Thymus (tissue), 11 donors: ENCODE measurements at regions not wholly inside any gene's neighbourhood (a gene's known extent, or its start where the extent isn't known, plus 50 kb on each side); places are given as distances from the start of the nearest gene placed in this dataset.

Experiments
- DNase-seq, 9 donors: peaks; one replicate each; pipeline ENCODE4 v3.0.0-alpha.2; 2013; ENCODE audit warnings: low spot score in 9 of 9, low read depth in 6 of 9, missing footprints in 1 of 9
- H3K27ac ChIP-seq, 2 donors: one replicate each; pipeline ENCODE4 v1.5.1; 2013; ENCODE audit warnings: control low read depth in 1 of 2, low read depth in 1 of 2, low read length in 1 of 2, mild to moderate bottlenecking in 1 of 2, moderate library complexity in 1 of 2
- H3K27me3 ChIP-seq, 2 donors: one replicate each; pipeline ENCODE4 v1.5.1; 2013; ENCODE audit warnings: low read length in 1 of 2; ENCODE audit not compliant: control insufficient read depth in 2 of 2, insufficient read depth in 1 of 2
- H3K36me3 ChIP-seq, 2 donors: one replicate each; pipeline ENCODE4 v1.5.1; 2013; ENCODE audit warnings: low read length in 1 of 2, mild to moderate bottlenecking in 1 of 2, moderate library complexity in 1 of 2; ENCODE audit not compliant: control insufficient read depth in 2 of 2, insufficient read depth in 2 of 2
- H3K4me1 ChIP-seq, 2 donors: one replicate each; pipeline ENCODE4 v1.5.1; 2013; ENCODE audit warnings: low read length in 2 of 2; ENCODE audit not compliant: control insufficient read depth in 2 of 2, insufficient read depth in 2 of 2
- H3K4me3 ChIP-seq, 2 donors: one replicate each; pipeline ENCODE4 v1.5.1; 2013; ENCODE audit warnings: low read length in 2 of 2, control low read depth in 1 of 2, mild to moderate bottlenecking in 1 of 2
- H3K9me3 ChIP-seq, 2 donors: one replicate each; pipeline ENCODE4 v1.5.1; 2013; ENCODE audit warnings: low read length in 1 of 2, mild to moderate bottlenecking in 1 of 2; ENCODE audit not compliant: control insufficient read depth in 2 of 2, insufficient read depth in 1 of 2
- WGBS: extraction: QIAGEN DNeasy Blood & Tissue Kit; methylation state at CpG from one replicate; pipeline ENCODE4 v1.1.7; 2013; 5-methylcytosine and 5-hydroxymethylcytosine counted together
- donor health status: healthy.

DNA sequence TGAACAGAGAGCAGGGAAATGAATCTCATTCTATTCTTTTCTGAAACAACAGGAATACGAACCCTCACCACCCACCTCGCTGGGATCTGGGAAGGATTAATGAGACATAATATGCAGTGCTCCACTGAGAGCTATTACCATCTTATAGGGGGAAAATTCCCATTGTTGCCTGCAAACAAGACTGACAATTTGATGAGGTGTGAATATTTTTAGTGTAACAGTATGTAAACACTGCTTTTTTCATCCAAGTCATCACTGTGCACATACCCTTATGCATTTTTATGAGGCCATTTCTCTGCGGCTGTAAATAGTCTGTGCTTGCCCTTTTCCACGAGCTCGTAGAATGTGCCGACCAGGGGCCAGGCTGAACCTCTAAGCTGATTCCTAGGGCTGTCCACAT is 285.6 kb upstream of the CPEB2 start:
- H3K27ac ChIP-seq = no peak overlapping the region
- H3K4me1 ChIP-seq = no peaks in the 10 kb centered on the region
- H3K36me3 ChIP-seq = no peaks in the 10 kb centered on the region
- H3K9me3 ChIP-seq = peaks cover 0 to 6% of the 10 kb centered on the region in 2 donors
- no peak overlapping the region for H3K4me3 ChIP-seq
- DNase-seq = no peak
- 96% methylated on average over 6 of the region's 6 CpGs for WGBS
- no peaks in the 10 kb centered on the region for H3K27me3 ChIP-seq

DNA sequence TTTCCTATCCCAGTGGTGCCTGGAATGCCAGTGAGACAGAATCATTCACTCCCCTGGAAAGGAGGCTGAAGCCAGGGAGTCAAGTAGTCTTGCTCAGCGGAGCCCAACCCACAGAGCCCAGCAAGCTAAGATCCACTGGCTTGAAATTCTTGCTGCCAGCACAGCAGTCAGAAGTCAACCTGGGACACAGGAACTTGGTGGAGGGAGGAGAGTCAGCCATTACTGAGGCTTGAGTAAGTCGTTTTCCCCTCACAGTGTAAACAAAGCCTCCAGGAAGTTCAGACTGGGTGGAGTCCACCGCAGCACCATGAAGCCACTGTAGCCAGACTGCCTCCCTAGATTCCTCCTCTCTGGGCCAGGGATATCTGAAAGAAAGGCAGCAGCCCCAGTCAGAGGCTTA is 283.2 kb upstream of the CPEB2 start:
- H3K4me1 ChIP-seq = no peaks in the 10 kb centered on the region
- H3K4me3 ChIP-seq = no peak overlapping the region
- peaks cover 0 to 6% of the 10 kb centered on the region in 2 donors for H3K9me3 ChIP-seq
- no peak for DNase-seq
- H3K27me3 ChIP-seq = no peaks in the 10 kb centered on the region
- no peak overlapping the region for H3K27ac ChIP-seq
- H3K36me3 ChIP-seq = no peaks in the 10 kb centered on the region
- 55% methylated on average over 3 of the region's 3 CpGs for WGBS

DNA sequence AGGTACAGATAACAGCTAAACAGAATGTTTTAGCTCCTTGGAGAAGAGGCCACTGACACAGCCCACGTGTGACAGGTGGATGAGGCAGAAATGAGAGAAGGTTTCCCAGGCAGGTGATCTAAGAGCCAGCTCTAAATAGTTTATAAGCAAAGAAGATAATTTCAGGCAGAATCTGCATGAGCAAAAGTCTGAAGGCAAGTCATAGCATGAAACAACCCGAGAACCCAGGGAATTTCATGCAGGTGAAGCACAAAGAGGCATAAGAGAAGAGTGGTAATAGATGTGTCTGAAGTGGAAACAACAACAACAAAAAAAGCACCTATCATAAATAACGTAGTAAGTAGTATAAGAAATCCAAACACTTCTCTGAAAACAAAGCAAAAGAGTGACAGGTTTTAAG is 275.8 kb upstream of the CPEB2 start:
- Histone ChIP-seq H3K4me3 (no peak overlapping the region), H3K9me3 (no peaks in the 10 kb centered on the region), H3K27ac (peak overlapping the region in 1 of 2 donors; percentile 68), H3K27me3 (no peaks in the 10 kb centered on the region), H3K36me3 (no peaks in the 10 kb centered on the region), H3K4me1 (no peaks in the 10 kb centered on the region)
- WGBS = 90% methylated on average over 3 of the region's 3 CpGs
- peak in 1 of 9 donors; percentile 8 for DNase-seq

DNA sequence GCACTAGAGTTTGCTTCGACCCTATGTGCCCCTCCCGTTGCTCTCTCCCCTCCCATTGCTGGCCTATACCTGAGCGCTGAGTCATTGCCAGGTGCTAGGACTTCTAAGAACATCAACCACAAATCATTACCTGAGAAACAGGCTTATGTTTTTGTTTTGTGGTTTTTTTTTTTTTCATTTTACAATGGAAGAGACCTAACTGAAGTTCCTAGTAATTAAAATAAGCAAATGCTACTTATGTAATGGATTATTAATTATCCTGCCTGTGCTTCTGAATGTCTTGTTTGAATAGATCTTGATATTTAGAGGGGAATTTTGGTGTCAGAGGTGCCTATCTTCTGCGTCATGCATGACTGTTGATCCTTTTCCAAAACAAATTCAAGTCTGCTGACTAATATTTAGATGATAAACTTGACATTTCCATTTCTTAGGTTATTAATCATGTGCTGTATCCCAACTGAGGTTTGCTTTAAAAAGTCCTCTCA is 275.4 kb upstream of the CPEB2 start:
- WGBS = 77% methylated on average over 4 of the region's 4 CpGs
- Histone ChIP-seq H3K36me3 (no peaks in the 10 kb centered on the region), H3K4me3 (no peak overlapping the region), H3K9me3 (no peaks in the 10 kb centered on the region), H3K27ac (peak overlapping the region in 1 of 2 donors; percentile 68), H3K27me3 (no peaks in the 10 kb centered on the region), H3K4me1 (no peaks in the 10 kb centered on the region)
- peak in 1 of 9 donors; percentile 17 for DNase-seq

DNA sequence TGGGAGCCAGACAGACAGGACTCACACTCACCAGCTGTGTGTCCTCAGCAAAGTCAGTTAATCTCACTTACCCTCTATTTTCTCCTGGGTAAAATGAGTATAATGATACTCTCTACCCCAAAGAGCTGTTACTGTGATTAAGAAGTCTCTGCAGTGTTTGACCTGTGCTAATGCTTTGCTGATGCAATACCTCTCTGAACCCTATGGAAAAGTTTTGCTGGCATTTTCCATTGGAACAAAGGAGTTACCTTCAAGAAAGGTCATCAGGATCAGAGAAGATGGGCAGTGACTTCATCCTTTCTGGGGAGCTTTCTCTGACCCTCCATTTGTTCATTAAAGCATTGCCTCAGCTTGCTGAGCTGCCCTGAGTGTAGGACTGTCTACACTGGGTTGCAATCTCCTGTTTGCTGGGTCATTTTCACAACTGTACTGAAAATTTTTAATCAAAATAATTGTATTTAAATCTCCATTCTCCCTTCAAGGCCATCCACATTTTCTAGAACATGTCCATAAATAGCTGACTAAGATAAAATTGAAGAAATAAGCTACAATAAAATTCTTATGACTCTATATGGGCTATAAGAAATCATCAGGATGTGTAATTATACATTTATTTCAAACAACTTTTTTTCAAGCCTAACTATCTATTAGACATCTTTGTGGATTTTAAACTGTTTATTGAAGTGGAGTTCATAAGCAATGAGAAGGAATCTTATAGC is 272.8 kb upstream of the CPEB2 start:
- Histone ChIP-seq H3K27me3 (no peaks in the 10 kb centered on the region), H3K9me3 (no peaks in the 10 kb centered on the region), H3K4me3 (no peak overlapping the region), H3K36me3 (no peaks in the 10 kb centered on the region), H3K27ac (no peak overlapping the region), H3K4me1 (no peaks in the 10 kb centered on the region)
- no peak for DNase-seq

DNA sequence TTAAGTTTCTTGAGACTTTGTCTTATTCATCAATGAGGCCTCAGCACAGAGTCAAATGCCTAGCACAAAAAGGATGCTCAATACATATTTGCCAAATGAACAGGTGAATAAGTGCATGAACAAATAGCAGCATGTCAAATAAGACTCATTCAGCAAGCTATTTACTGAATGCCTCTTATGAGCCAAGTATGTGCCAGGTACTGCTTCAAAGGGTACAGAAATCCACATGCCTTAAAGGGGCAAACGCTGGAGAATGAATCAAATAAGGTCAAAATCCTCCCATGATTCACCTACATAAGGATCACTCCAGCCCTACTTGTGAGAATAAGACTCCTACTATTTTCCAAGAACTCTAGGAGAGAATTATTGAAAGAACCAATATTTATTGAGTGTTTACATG is 260.2 kb upstream of the CPEB2 start:
- Histone ChIP-seq H3K9me3 (no peaks in the 10 kb centered on the region), H3K27ac (no peak overlapping the region), H3K27me3 (no peaks in the 10 kb centered on the region), H3K4me3 (no peak overlapping the region), H3K36me3 (no peaks in the 10 kb centered on the region), H3K4me1 (no peaks in the 10 kb centered on the region)
- no peak for DNase-seq
- 92% methylated on average over 1 of the region's 1 CpG for WGBS

DNA sequence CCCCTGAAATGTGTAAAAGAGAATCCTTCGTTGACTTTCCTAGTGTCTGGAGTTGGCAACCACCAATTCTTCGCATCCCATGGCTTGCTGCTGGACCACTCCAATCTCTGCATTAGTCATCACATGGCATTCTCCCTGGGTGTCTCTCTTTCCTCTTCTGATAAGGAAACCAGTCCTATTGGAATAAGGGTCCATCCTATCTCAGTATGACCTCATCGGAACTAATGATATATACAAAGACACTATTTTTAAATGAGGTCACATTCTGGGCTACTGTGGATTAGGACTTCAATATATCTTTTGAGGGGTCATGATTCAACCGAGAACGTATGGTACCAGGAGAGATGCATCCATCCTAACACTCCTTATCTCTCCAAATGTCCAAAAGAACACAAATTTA is 259.1 kb upstream of the CPEB2 start:
- no peak for DNase-seq
- 96% methylated on average over 5 of the region's 5 CpGs for WGBS
- H3K4me3 ChIP-seq = no peak overlapping the region

DNA sequence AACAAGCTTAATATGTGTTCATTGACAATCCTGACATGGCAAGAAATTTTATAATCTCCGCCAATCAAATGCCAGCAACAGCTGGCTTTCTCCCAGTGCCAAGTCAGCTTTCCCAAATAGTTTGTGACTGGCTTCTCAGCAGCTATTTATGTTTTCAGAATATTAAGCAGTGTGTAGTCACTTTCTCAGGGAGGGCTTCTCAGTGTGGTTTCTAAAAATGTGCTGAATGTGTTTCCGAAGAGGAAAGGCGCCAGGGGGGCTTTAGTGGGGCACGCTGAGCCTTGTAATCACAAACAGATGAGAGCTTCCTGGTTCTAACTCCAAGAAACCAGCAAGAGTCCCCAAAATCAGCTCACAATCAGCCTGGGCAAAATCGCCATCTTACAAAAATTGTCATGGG is 258.7 kb upstream of the CPEB2 start:
- H3K4me1 ChIP-seq = no peaks in the 10 kb centered on the region
- DNase-seq = no peak
- 81% methylated on average over 5 of the region's 5 CpGs for WGBS

More for the DNA sequence above, 259.1 kb upstream of the CPEB2 start:
- Histone ChIP-seq H3K27ac (no peak overlapping the region), H3K36me3 (no peaks in the 10 kb centered on the region), H3K9me3 (no peaks in the 10 kb centered on the region), H3K27me3 (no peaks in the 10 kb centered on the region), H3K4me1 (no peaks in the 10 kb centered on the region)

DNA sequence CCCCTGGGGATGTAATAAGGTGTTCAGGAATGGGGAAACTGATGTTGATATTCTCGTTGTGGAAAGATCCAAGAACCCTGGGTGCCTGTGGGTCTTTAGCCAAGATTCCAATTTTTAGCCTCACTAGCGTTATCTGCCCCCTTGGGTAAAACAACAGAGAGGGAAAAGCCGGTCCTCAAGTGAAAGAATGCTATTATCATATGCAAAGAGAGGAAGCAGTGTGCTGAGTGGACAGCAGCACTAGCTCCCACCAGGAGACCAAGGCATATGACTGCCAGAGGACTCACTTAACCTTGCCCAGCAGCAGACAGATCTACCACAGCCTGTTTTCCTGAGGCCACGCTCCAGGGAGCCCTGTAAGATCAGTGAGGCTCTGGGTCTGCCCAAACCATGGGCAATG is 257.9 kb upstream of the CPEB2 start:
- WGBS = 83% methylated on average over 4 of the region's 4 CpGs
- Histone ChIP-seq H3K4me1 (no peaks in the 10 kb centered on the region), H3K9me3 (no peaks in the 10 kb centered on the region), H3K4me3 (no peak overlapping the region), H3K36me3 (no peaks in the 10 kb centered on the region), H3K27ac (no peak overlapping the region), H3K27me3 (no peaks in the 10 kb centered on the region)
- no peak for DNase-seq

More for the DNA sequence above, 258.7 kb upstream of the CPEB2 start:
- no peaks in the 10 kb centered on the region for H3K9me3 ChIP-seq
- H3K36me3 ChIP-seq = no peaks in the 10 kb centered on the region
- no peak overlapping the region for H3K27ac ChIP-seq
- H3K4me3 ChIP-seq = no peak overlapping the region
- H3K27me3 ChIP-seq = no peaks in the 10 kb centered on the region
